ENCODE measurements at regions not wholly inside any gene's neighbourhood (a gene's known extent, or its start where the extent isn't known, plus 50 kb on each side); places are given as distances from the start of the nearest gene placed in this dataset.

DNA sequence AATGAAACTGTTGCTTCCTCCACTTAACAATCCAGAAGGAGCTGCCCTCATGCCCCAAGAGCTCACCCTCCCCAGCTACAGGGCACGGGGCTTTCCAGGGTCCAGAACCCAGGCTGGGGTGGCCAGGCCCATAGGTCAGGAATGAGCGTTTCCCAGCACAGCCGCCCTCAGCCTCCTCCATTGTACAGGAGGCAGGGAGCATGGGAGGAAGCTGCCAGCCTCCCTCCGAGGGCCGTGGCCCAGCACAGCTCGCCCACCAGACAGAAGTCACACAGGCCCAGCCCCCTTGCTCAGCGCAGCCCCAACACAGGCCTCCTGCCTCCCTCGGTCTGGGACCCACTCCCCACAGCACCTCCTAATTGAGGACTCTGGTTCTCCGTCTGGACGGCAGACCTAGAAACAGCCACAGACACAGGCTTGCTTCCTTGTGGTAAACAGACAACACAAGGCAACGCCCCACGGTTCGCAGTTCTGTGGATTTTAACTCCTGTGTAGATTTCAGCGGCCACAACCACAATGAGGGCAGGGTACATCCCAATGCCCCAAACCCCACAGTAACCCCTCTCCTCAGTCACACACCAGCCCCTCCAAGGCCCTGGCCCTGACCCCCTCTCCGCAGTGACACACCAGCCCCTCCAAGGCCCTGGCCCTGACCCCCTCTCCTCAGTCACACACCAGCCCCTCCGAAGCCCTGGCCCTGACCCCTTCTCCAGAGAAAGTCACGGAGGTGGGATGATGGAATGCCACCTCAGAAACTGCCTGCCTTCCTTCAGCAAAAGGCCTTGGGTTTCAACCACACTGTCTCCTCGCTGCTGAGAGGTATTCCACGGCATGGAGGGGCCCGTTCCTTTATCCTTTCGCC, 173.5 kb downstream of the DLL1 start:
- in situ Hi-C loops (cut with MboI; ENCODE audit: low pct_unique_long_range_greater_than_20kb, low sequenced_read_pairs, unreplicated experiment), result no loop called here
- DNase-seq (ENCODE audit: low spot score), result no peak
- TF ChIP-seq, protein P1, sequence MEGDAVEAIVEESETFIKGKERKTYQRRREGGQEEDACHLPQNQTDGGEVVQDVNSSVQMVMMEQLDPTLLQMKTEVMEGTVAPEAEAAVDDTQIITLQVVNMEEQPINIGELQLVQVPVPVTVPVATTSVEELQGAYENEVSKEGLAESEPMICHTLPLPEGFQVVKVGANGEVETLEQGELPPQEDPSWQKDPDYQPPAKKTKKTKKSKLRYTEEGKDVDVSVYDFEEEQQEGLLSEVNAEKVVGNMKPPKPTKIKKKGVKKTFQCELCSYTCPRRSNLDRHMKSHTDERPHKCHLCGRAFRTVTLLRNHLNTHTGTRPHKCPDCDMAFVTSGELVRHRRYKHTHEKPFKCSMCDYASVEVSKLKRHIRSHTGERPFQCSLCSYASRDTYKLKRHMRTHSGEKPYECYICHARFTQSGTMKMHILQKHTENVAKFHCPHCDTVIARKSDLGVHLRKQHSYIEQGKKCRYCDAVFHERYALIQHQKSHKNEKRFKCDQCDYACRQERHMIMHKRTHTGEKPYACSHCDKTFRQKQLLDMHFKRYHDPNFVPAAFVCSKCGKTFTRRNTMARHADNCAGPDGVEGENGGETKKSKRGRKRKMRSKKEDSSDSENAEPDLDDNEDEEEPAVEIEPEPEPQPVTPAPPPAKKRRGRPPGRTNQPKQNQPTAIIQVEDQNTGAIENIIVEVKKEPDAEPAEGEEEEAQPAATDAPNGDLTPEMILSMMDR (IDR thresholded peaks at IDR 0.05; ENCODE audit: extremely low read depth, insufficient read depth, missing control alignments), result no peak

DNA sequence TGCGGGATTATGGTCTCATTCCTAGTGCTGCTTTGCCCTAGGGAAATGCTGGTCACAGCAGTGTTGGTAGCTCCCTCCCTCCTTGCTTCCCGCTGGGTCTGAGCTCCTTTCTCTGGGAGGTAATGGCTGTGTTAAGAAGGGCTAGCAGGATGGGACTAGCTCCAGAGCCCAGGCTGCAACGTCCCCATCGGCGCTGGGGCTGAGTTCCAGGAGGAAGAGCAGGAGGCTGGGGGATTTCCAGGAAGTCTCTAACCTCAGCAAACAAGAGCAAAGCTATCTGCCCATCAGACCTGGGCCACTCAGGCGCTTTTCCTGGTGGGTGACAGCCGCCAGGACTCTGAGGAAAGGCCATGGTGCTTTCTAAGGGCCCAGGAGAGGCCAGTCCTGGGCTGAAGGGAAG, 174.2 kb downstream of the DLL1 start:
- in situ Hi-C loops (cut with MboI; ENCODE audit: low pct_unique_long_range_greater_than_20kb, low sequenced_read_pairs, unreplicated experiment), result no loop called here
- TF ChIP-seq, protein P1 (IDR thresholded peaks at IDR 0.05; ENCODE audit: extremely low read depth, insufficient read depth, missing control alignments), result no peak
- DNase-seq (ENCODE audit: low spot score), result no peak

DNA sequence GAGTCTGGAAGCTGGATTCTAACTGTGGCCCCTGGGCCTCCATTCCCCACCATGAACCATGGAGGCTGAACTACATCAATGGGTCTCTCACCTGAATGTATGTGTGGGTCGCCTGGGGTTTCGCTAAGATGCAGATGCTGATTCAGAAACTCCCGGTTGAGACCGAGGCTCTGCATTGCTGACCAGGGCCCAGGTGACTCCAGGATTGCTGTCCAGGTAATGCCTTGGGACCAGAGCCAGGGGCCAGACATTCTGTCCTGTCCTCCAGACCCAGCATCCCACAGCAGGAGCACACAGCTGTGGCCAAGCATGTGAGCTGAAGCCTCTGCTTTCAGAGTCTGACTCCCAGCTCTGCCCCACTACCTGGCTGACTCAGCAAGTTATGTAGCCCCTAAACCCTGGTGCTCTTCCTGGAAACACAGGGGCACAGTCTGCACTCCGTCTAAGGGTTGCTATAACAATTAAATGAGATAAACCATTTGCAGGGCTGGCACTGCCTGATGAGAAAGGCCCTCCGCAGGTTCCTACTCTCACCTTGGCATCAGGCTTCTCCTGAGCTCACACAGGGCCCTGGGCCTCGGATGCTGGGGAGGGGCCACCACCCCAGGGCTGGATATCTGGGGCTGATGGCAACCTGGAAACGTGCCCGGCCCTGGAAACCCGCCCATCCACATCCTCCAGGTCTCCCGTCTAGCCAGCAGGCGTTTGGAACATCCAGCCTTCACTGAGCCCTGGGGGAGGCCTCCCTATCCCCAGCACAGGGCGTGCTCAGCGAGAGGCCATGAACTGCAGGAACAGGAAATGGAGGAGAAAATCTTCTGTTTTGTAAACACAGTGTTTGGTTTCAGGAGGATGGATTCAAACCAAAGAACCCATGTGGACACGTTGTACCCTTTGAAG, 175.7 kb downstream of the DLL1 start:
- in situ Hi-C loops (cut with MboI; ENCODE audit: low pct_unique_long_range_greater_than_20kb, low sequenced_read_pairs, unreplicated experiment), result no loop called here
- TF ChIP-seq, protein P1 (IDR thresholded peaks at IDR 0.05; ENCODE audit: extremely low read depth, insufficient read depth, missing control alignments), result no peak
- DNase-seq (ENCODE audit: low spot score), result no peak

DNA sequence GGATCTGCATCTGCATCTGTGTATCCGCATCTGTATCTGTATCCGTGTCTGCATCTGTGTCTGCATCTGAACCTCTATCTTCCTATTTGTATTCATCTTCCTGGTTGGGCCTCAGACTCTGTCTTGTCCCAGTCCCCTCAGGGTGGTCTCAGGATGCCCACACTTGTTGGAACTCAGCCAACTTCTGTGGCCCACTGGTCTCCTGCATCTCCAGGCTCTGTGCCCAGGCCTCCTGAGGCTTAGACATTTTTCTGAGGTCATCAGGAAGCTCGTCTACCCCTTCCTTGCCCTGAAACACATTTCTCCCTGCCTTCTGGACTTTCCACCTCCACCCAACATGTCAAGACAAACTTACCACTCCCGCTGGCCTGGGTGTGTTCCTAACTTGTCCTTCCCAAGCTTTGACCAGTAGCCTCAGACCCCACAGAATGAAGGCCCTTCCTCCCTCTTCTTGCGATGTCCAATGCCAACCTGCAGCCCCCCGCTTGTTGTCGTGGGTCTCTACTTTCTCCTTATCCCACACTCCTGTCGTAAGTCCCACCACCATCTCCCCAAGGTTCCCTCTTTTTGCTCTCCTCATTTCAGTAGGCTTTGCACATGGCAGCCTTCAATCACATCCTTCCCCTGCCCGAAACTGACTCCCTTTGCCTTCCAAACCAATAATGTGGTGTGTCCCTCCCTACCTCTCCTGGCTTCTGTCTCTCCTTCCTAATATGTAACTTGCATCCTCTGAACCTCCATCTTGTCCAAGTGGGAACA, 176.5 kb downstream of the DLL1 start:
- in situ Hi-C loops (cut with MboI; ENCODE audit: low pct_unique_long_range_greater_than_20kb, low sequenced_read_pairs, unreplicated experiment), result no loop called here
- DNase-seq (ENCODE audit: low spot score), result no peak
- TF ChIP-seq, protein P1 (IDR thresholded peaks at IDR 0.05; ENCODE audit: extremely low read depth, insufficient read depth, missing control alignments), result no peak

DNA sequence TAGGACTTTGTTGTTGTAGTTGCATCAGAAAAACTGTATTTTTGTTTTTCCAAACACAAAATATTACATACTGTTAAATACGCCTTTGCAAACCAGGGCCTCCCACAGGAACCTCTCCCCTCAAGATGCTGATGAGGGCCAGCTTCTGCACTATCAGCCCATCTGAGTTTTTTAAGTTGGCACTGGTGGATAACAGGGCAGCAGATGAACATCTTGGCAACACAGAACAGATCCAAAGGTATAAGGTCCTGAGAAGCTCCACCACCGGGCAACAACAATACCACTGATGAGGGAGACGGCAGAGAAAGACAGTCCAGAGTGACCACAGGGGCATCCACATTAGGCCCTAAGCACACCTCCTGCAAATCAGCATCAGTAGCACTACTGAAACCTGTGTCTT, 177.7 kb downstream of the DLL1 start:
- DNase-seq (ENCODE audit: low spot score), result no peak
- TF ChIP-seq, protein P1 (IDR thresholded peaks at IDR 0.05; ENCODE audit: extremely low read depth, insufficient read depth, missing control alignments), result no peak
- in situ Hi-C loops (cut with MboI; ENCODE audit: low pct_unique_long_range_greater_than_20kb, low sequenced_read_pairs, unreplicated experiment), result no loop called here

DNA sequence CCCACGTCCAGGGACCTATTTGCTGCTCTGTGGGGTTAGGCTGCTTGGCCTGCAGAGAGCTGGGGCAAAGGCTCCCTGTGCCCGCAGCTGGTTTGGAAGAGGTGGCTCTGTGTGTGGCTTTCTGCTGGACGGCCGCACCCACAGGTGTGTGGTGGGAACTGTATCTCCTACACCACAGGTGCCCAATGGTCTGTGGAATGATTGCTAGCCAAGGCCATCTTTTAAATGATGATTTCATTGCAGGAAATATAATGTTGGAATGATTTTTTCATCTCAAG, 178.4 kb downstream of the DLL1 start:
- in situ Hi-C loops (cut with MboI; ENCODE audit: low pct_unique_long_range_greater_than_20kb, low sequenced_read_pairs, unreplicated experiment), result no loop called here
- no peak for DNase-seq (ENCODE audit: low spot score)
- TF ChIP-seq, protein P1 (IDR thresholded peaks at IDR 0.05; ENCODE audit: extremely low read depth, insufficient read depth, missing control alignments), result no peak

Data from GM13977 (cell line).